ENCODE measurements at regions not wholly inside any gene's neighbourhood (a gene's known extent, or its start where the extent isn't known, plus 50 kb on each side); places are given as distances from the start of the nearest gene placed in this dataset.

GRCh38 chr12:61667676-61668075, 592.5 kb upstream of the USP15 start:
- intact Hi-C loops (cut with DNase I; ENCODE audit: low total_unique reads), result no loop called here
- no peak for DNase-seq (ENCODE audit: low spot score in 2 of 2)
- WGBS, 2 donors, result 52 to 55% methylated on average over 1 of the region's 1 CpG

GRCh38 chr12:61676520-61676919, 583.7 kb upstream of the USP15 start:
- intact Hi-C loops (cut with DNase I; ENCODE audit: low total_unique reads), result no loop called here
- no peak for DNase-seq (ENCODE audit: low spot score in 2 of 2)
- no peak for TF ChIP-seq POLR2A (IDR thresholded peaks at IDR 0.05)
- TF ChIP-seq CTCF (IDR thresholded peaks at IDR 0.05), result no peak
- H3K4me3 ChIP-seq (ENCODE audit: low read depth, poor library complexity, severe bottlenecking), result no peak overlapping the region

More at GRCh38 chr12:61667676-61668075, 592.5 kb upstream of the USP15 start:
- TF ChIP-seq CTCF (IDR thresholded peaks at IDR 0.05), result no peak
- no peak for TF ChIP-seq POLR2A (IDR thresholded peaks at IDR 0.05)
- H3K4me3 ChIP-seq (ENCODE audit: low read depth, poor library complexity, severe bottlenecking), result no peak overlapping the region

GRCh38 chr12:61687407-61687806, 572.8 kb upstream of the USP15 start:
- intact Hi-C loops (cut with DNase I; ENCODE audit: low total_unique reads), result no loop called here
- no peak overlapping the region for H3K4me3 ChIP-seq (ENCODE audit: low read depth, poor library complexity, severe bottlenecking)
- no peak for TF ChIP-seq POLR2A (IDR thresholded peaks at IDR 0.05)
- TF ChIP-seq CTCF (IDR thresholded peaks at IDR 0.05), result no peak
- DNase-seq (ENCODE audit: low spot score in 2 of 2), result no peak
- 43 to 49% methylated on average over 5 of the region's 5 CpGs for WGBS, 2 donors

GRCh38 chr12:61694214-61694613, 566.0 kb upstream of the USP15 start:
- intact Hi-C loops (cut with DNase I; ENCODE audit: low total_unique reads), result no loop called here
- 40 to 62% methylated on average over 1 of the region's 1 CpG for WGBS, 2 donors
- no peak for TF ChIP-seq POLR2A (IDR thresholded peaks at IDR 0.05)
- no peak for TF ChIP-seq CTCF (IDR thresholded peaks at IDR 0.05)
- no peak overlapping the region for H3K4me3 ChIP-seq (ENCODE audit: low read depth, poor library complexity, severe bottlenecking)
- no peak for DNase-seq (ENCODE audit: low spot score in 2 of 2)

- WGBS, 2 donors, result 78 to 81% methylated on average over 3 of the region's 3 CpGs
- DNase-seq (ENCODE audit: low spot score in 2 of 2), result no peak
- intact Hi-C loops (cut with DNase I; ENCODE audit: low total_unique reads), result no loop called here
- H3K4me3 ChIP-seq (ENCODE audit: low read depth, poor library complexity, severe bottlenecking), result no peak overlapping the region
- no peak for TF ChIP-seq CTCF (IDR thresholded peaks at IDR 0.05)
- TF ChIP-seq POLR2A (IDR thresholded peaks at IDR 0.05), result no peak
These were observed 558.7 kb upstream of the USP15 start for GRCh38 chr12:61701471-61701870.

GRCh38 chr12:61706783-61707182, 553.4 kb upstream of the USP15 start:
- intact Hi-C loops (cut with DNase I; ENCODE audit: low total_unique reads), result no loop called here
- WGBS, 2 donors, result 96 to 98% methylated on average over 1 of the region's 1 CpG
- DNase-seq (ENCODE audit: low spot score in 2 of 2), result no peak
- TF ChIP-seq POLR2A (IDR thresholded peaks at IDR 0.05) (no peak), CTCF (IDR thresholded peaks at IDR 0.05) (no peak)
- H3K4me3 ChIP-seq (ENCODE audit: low read depth, poor library complexity, severe bottlenecking), result no peak overlapping the region
